Limb (tissue), 2 donors: ENCODE measurements at regions not wholly inside any gene's neighbourhood (a gene's known extent, or its start where the extent isn't known, plus 50 kb on each side); places are given as distances from the start of the nearest gene placed in this dataset.

Experiments used
- DNase-seq, 2 donors: peaks; one replicate each; pipeline ENCODE4 v3.0.0-alpha.2; 2016; ENCODE audit errors: extremely low spot score in 2 of 2

DNA sequence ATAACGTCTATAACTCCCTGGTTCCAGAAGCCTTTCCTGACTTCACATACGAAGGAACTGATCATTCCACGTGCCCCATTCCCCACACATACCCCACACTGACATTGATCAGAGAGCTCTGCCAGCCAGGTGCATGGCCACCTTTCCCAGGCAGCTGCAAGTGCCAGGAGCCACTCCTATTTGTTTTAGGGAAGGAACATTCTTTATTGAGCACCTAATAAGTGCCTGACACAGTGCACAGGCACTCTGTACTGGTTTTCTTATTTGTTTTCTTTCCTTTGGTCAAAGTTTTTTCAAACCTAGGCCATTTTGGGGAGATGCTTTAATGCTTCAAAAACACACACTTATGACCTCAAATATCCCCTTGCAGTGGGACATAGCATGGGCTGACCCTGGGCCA lies 50.0 kb downstream of the PITPNM2 start:
- DNase-seq = no peak

- DNase-seq = no peak
Observed at GRCh38 chr12:123100450-123100849, 50.4 kb downstream of the PITPNM2 start.

DNA sequence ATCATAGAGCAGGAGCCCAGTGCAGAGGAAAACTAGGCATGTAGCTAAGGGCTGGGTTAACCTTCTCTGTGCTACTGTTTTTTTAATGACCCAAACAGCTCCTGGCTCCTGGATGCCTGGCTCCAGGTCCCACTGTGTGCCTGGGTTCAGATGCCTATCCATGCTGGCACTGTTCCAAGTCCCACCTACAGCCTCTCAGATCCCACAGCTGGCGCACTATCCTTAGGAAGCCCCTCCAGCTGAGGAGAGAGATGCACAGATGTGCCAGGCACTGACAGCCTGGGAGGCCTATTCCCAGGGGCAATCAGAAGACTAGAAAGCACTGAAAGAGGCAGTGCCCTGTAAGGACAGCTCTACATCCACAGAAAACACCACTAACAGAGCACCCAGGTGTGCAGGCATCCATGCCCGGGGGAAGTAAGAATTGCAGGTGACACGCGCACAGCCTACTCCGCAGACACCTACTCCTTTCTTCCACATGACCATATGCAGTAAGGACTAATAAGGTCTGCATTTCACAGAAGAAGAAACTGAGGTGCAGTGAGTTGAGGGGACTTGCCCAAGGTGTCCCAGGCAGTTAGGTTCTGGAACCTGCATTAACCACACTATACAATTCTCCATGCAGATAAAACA lies 51.2 kb downstream of the PITPNM2 start:
- DNase-seq = no peak

GRCh38 chr12:123098780-123099179 lies 52.1 kb downstream of the PITPNM2 start:
- no peak for DNase-seq

DNA sequence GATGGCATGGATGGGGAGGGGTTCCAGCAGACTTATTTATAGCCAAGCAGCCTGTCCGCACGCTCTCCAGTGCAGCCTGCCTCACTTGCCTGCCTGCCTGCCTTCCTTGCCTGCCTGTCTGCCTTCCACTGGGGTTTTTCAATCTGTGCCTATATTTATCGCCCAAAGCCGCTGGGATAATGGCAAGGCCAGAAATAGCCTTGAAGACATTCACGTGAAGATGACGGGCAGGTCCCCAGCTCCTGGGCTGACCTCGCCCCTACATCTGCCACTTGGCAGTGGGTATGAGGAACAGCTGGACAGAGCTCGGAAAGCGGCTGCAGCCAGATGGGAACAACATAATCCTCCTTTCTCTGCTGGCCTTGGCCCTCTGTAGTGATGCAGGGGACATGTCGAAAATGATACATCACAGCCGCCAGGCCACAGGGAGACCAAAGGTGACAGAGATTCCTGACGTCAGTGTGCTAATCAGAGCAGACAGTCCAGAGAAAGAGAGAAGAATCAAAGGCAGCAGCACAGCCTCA lies 53.3 kb downstream of the PITPNM2 start:
- DNase-seq = peak; percentile 48 to 55

GRCh38 chr12:123096741-123097140 lies 54.1 kb downstream of the PITPNM2 start:
- DNase-seq = no peak

GRCh38 chr12:123096182-123096581 lies 54.7 kb downstream of the PITPNM2 start:
- DNase-seq = no peak

- no peak for DNase-seq
Observed at GRCh38 chr12:123095078-123095881, 55.6 kb downstream of the PITPNM2 start.

- DNase-seq = no peak
Observed at GRCh38 chr12:123094349-123095077, 56.4 kb downstream of the PITPNM2 start.

GRCh38 chr12:123092866-123093265 lies 58.0 kb downstream of the PITPNM2 start:
- no peak for DNase-seq

DNA sequence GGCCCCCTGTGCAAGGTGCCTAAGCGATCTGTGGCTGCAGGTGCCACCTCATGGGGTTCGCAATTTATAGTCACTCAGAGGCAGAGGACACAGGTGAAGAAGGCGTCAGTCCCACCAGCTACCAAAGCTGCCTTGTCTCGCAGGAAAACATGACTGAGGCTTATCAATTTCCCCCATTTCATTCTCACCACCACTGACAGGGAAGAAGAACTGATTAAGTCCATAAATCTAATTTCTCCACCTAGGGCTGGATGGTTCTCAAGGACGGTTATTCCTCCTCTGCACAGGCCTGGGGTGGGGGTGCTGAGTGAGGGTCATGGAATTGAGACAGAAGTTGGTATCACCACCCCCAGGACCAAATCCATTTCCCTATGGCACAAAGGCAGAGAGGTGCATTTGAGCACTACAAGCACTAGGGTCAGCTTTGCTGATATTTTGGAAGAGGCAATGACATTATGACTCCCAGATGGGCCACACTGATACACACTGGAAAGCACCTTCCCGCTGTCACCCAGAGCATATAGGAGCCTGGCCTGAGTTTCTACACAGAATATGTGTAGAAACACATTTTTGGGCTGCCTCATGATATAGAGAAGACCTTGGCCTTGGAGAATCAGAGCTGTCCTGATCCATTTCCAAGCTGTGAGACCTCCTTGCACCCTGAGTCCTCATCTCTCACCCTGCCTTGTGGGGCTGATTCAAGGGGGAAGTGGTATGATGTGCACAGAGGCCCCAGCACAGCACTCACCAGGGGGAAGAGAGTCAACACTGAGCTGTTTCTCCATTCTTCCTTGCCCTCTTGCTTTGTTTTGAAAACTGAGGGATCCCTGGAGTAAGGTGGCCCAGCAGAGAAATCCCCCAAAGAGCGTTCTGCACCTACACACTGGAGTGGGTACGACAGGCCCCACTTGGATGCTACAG lies 59.4 kb downstream of the PITPNM2 start:
- DNase-seq = no peak

GRCh38 chr12:123089631-123090353 lies 61.1 kb downstream of the PITPNM2 start:
- no peak for DNase-seq

- DNase-seq = no peak
Observed at GRCh38 chr12:123089140-123089539, 61.8 kb downstream of the PITPNM2 start.

GRCh38 chr12:123085730-123086487 lies 65.0 kb downstream of the PITPNM2 start:
- no peak for DNase-seq

DNA sequence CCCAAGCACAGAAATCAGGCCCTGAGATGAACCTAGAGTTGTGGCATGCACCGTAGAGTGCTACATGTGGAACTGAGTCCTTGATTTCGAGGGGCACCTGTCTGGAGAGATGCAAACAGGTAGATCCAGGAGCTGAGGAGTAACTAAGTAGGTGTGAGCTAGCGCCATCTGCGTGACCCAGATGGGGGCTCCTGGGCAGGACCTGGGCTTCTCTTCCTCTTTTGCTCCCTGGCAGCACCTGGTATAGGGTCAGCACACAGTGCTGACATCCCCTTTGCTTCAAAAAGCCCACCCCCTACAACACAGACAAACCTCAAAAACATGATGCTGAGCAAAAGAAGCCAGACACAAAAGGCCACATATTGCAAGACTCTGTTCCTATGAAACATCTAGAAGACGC lies 65.8 kb downstream of the PITPNM2 start:
- no peak for DNase-seq

DNA sequence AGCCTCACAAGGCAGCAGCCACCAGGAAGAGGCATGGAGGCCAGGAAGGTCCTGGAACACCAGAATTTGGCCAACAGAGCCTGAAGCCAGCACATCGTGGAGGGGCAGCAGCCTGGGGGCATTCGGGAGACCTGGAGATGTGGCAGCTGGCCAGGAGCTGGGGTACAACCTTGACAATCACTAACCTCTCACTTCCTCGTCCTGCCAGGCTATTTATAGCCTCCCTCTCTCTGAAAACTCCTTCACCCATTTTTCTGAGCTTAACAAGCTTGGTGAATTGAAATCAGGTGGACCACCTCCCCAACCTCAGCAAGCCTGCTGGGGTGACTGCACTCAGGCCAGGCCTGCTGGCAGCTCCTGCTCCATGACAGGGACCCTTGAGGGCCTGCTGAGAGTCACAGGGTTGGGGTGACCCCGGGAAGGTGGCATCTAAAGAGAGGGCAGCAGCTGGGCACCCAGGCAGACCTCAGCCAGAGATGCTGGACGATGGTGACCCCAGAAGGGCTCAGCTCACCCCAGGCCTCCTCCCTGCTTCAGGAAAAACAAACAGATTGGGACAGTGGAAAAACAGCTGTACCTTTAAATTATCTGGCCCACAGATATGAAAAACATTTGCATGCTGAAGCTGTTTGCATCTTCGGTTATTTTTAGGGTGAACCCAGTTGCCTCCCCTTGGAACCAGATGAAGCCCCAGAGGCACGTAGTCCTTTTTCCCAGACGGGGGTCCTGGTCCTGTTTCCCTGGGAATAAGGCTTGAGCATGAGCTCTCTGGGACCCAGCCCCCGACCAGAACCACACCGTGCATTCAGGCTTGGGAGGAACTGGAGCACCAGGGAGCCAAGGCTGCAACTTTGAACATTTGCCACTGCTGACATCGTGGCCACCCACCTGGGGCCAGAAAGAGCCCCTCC lies 67.0 kb downstream of the PITPNM2 start:
- no peak for DNase-seq

- DNase-seq = no peak
Observed at GRCh38 chr12:123080634-123081033, 70.3 kb downstream of the PITPNM2 start.

- no peak for DNase-seq
Observed at GRCh38 chr12:123078531-123079155, 72.2 kb downstream of the PITPNM2 start.
